Neural crest cell (in vitro differentiated cells): ENCODE measurements at regions not wholly inside any gene's neighbourhood (a gene's known extent, or its start where the extent isn't known, plus 50 kb on each side); places are given as distances from the start of the nearest gene placed in this dataset.
"Not testable (repeated sequence)": the region's sequence is repeated elsewhere in the genome, so short reads cannot be mapped to it uniquely, and the experiment has no call there.

Source experiments
- DNase-seq: peaks from one replicate; pipeline ENCODE4 v3.0.0; 2021; ENCODE audit warnings: low read depth, mixed read lengths, low spot score
- H3K27ac Mint-ChIP-seq: one replicate; pipeline ENCODE4 v1.8.0; 2021; ENCODE audit warnings: mild to moderate bottlenecking, mixed read lengths; ENCODE audit not compliant: unreplicated experiment
- H3K27me3 Mint-ChIP-seq: 2 replicates; pipeline ENCODE4 v1.8.0; 2021; ENCODE audit warnings: low read depth, mild to moderate bottlenecking, mixed read lengths
- H3K36me3 Mint-ChIP-seq: 2 replicates; pipeline ENCODE4 v1.8.0; 2021; ENCODE audit warnings: low read depth, mild to moderate bottlenecking, mixed read lengths
- H3K4me1 Mint-ChIP-seq: 2 replicates; pipeline ENCODE4 v1.8.0; 2021; ENCODE audit warnings: mixed read lengths
- H3K4me3 Mint-ChIP-seq: one replicate; pipeline ENCODE4 v1.8.0; 2021; ENCODE audit warnings: mild to moderate bottlenecking, mixed read lengths
- H3K9me3 Mint-ChIP-seq: 2 replicates; pipeline ENCODE4 v1.8.0; 2021; ENCODE audit warnings: mixed read lengths
- TF ChIP-seq, protein P1 (sequence below): fragments of 200-600 bp; sonication (generic); conservative IDR thresholded peaks from 2 replicates; pipeline ENCODE4 v1.5.0; 2021; ENCODE audit warnings: antibody characterized with exemption, mild to moderate bottlenecking

GRCh38 chr2:187900021-187900420 is 345.8 kb upstream of the TFPI start:
- H3K27ac Mint-ChIP-seq: no peak overlapping the region
- no peaks in the 10 kb centered on the region for H3K36me3 Mint-ChIP-seq
- peaks cover 17% of the 10 kb centered on the region for H3K9me3 Mint-ChIP-seq
- no peak overlapping the region for H3K4me3 Mint-ChIP-seq
- no peak for DNase-seq
- no peaks in the 10 kb centered on the region for H3K27me3 Mint-ChIP-seq
- H3K4me1 Mint-ChIP-seq: no peaks in the 10 kb centered on the region
- TF ChIP-seq, protein P1, sequence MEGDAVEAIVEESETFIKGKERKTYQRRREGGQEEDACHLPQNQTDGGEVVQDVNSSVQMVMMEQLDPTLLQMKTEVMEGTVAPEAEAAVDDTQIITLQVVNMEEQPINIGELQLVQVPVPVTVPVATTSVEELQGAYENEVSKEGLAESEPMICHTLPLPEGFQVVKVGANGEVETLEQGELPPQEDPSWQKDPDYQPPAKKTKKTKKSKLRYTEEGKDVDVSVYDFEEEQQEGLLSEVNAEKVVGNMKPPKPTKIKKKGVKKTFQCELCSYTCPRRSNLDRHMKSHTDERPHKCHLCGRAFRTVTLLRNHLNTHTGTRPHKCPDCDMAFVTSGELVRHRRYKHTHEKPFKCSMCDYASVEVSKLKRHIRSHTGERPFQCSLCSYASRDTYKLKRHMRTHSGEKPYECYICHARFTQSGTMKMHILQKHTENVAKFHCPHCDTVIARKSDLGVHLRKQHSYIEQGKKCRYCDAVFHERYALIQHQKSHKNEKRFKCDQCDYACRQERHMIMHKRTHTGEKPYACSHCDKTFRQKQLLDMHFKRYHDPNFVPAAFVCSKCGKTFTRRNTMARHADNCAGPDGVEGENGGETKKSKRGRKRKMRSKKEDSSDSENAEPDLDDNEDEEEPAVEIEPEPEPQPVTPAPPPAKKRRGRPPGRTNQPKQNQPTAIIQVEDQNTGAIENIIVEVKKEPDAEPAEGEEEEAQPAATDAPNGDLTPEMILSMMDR: no peak

DNA sequence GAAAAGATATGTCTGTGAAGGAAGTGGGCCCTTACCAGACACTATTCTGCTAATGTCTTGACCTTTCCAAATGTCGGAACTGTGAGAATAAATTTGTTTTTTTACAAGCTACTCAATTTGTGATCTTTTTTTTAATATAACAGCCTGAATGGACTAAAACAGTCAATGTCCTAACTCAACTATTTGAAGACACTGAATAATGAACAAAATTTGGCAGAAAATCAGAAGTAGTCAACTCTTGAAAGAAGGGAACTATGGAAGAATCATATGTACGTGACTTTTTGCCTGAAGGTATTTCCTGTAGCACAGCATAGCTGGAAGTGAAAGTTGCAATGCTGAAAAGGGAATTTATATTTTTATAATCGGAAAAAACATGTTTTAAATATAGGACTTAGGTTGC is 351.8 kb upstream of the TFPI start:
- H3K4me1 Mint-ChIP-seq: no peaks in the 10 kb centered on the region

GRCh38 chr2:187910922-187911321 is 356.7 kb upstream of the TFPI start:
- H3K9me3 Mint-ChIP-seq, DNase-seq, H3K27me3 Mint-ChIP-seq, H3K36me3 Mint-ChIP-seq, H3K4me3 Mint-ChIP-seq, H3K27ac Mint-ChIP-seq, H3K4me1 Mint-ChIP-seq: not testable (repeated sequence)

More for the DNA sequence above, 351.8 kb upstream of the TFPI start:
- no peak for DNase-seq
- Mint-ChIP-seq H3K9me3 (peaks cover 14% of the 10 kb centered on the region), H3K36me3 (no peaks in the 10 kb centered on the region), H3K27ac (no peak overlapping the region), H3K4me3 (no peak overlapping the region), H3K27me3 (no peaks in the 10 kb centered on the region)
- TF ChIP-seq, protein P1: no peak

DNA sequence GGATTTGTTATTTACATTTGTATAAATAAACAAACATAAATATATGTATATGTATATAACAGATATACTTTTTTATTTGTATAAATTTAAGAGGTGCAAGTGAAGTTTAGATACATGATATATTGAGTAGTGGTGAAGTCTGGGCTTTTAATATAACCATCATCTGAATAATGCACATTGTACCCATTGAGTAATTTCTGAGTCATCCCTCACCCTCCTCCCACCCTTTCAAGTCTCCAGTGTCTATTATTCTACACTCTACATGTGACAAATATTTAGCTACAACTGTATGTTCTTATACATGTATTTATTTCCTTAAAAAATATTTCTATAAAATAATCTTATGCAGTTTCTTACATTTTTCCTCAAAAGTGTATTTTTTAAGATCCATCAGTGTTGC is 358.7 kb upstream of the TFPI start:
- Mint-ChIP-seq H3K4me1 (no peaks in the 10 kb centered on the region), H3K9me3 (no peaks in the 10 kb centered on the region), H3K27me3 (no peaks in the 10 kb centered on the region), H3K36me3 (no peaks in the 10 kb centered on the region), H3K4me3 (no peak overlapping the region), H3K27ac (no peak overlapping the region)
- TF ChIP-seq, protein P1: no peak
- no peak for DNase-seq

DNA sequence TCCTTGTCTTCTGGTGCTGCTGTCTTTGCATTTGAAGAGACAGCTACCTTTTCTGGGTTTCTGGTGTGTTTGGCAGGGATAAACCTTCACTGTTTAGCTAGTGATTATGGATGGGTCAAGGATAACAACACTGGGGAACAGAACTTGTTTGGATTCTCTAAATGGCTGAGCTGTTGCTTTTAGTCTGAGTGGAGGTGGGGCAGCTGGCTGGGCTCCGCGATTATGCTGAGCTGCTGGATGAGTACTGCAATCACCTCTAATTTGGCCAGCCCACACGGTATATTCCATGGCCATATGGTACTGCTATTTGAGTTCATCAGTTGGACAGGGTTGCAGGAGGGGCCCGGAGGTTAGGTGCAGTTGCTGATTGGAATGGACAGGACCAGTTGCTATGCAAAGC is 361.6 kb upstream of the TFPI start:
- no peaks in the 10 kb centered on the region for H3K27me3 Mint-ChIP-seq
- no peaks in the 10 kb centered on the region for H3K4me1 Mint-ChIP-seq
- no peak overlapping the region for H3K4me3 Mint-ChIP-seq
- TF ChIP-seq, protein P1: no peak
- no peaks in the 10 kb centered on the region for H3K9me3 Mint-ChIP-seq
- peak overlapping the region; percentile 13 for H3K27ac Mint-ChIP-seq
- H3K36me3 Mint-ChIP-seq: no peaks in the 10 kb centered on the region
- no peak for DNase-seq

- no peaks in the 10 kb centered on the region for H3K27me3 Mint-ChIP-seq
- TF ChIP-seq, protein P1: no peak
- DNase-seq: no peak
- no peak overlapping the region for H3K4me3 Mint-ChIP-seq
- H3K4me1 Mint-ChIP-seq: no peaks in the 10 kb centered on the region
- no peaks in the 10 kb centered on the region for H3K36me3 Mint-ChIP-seq
- no peak overlapping the region for H3K27ac Mint-ChIP-seq
- H3K9me3 Mint-ChIP-seq: no peaks in the 10 kb centered on the region
These were observed 362.6 kb upstream of the TFPI start for GRCh38 chr2:187916799-187917198.
